HL-60 (cell line): ENCODE measurements at regions not wholly inside any gene's neighbourhood (a gene's known extent, or its start where the extent isn't known, plus 50 kb on each side); places are given as distances from the start of the nearest gene placed in this dataset.
"Not testable (repeated sequence)": the region's sequence is repeated elsewhere in the genome, so short reads cannot be mapped to it uniquely, and the experiment has no call there.

Experiments
- DNase-seq, 2 experiments: peaks; one replicate each; pipeline ENCODE4 v3.0.0-alpha.2; 2010 to 2020; ENCODE audit warnings: low read depth in 1 of 2, low spot score in 1 of 2
- H3K27ac ChIP-seq: fragments of 250-450 bp; sonication (Bioruptor Pico); replicated peaks from 2 replicates; pipeline ENCODE4 v1.5.1; 2020; ENCODE audit warnings: mild to moderate bottlenecking, moderate library complexity
- H3K27me3 ChIP-seq: fragments of 250-450 bp; sonication (Bioruptor Pico); 2 replicates; pipeline ENCODE4 v1.5.1; 2021; ENCODE audit warnings: mild to moderate bottlenecking, moderate library complexity; ENCODE audit not compliant: insufficient read depth, poor library complexity, severe bottlenecking
- H3K4me3 ChIP-seq: replicated peaks from 2 replicates; pipeline ENCODE4 v1.5.1; 2011; ENCODE audit warnings: mild to moderate bottlenecking, control low read depth, low read length; ENCODE audit not compliant: insufficient read depth
- GABPA ChIP-seq: IDR thresholded peaks from 2 replicates; pipeline ENCODE4 v1.6.1; 2012; ENCODE audit warnings: low read depth
- POLR2AphosphoS5 ChIP-seq: IDR thresholded peaks from 2 replicates; pipeline ENCODE4 v1.6.1; 2012; ENCODE audit warnings: low read depth
- REST ChIP-seq: IDR thresholded peaks from 2 replicates; pipeline ENCODE4 v1.6.1; 2012; ENCODE audit warnings: low read depth; ENCODE audit not compliant: insufficient replicate concordance
- SPI1 ChIP-seq: IDR thresholded peaks from 2 replicates; pipeline ENCODE4 v1.6.1; 2012; ENCODE audit warnings: low read depth, mild to moderate bottlenecking, borderline replicate concordance
- TF ChIP-seq, protein P1 (sequence below): IDR thresholded peaks from one replicate; pipeline ENCODE4 v1.5.1; 2011; ENCODE audit warnings: low read length, control low read depth, inconsistent platforms; ENCODE audit not compliant: insufficient read depth

DNA sequence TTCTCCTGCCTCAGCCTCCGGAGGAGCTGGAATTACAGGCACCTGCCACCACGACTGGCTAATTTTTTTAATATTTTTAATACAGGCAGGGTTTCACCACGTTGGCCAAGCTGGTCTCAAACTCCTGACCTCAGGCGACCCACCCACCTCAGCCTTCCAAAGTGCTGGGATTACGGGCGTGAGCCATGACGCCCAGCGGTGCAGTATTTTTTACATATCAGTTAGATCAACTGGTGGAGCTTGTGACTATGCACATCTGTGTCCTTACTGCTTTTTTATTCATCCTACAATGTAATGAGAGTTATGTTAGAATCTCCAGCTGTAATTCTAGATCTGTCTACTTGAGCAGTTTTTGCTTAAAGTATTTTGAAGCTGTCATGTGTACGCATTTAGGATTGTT is 2919.5 kb upstream of the OR11H1 start:
- H3K27ac ChIP-seq, DNase-seq, H3K4me3 ChIP-seq, H3K27me3 ChIP-seq: not testable (repeated sequence)

GRCh38 chr22:12613199-12613598 is 2914.8 kb upstream of the OR11H1 start:
- Histone ChIP-seq H3K4me3 (no peak overlapping the region), H3K27ac (no peak overlapping the region), H3K27me3 (no peaks in the 10 kb centered on the region)
- TF ChIP-seq POLR2AphosphoS5 (no peak), GABPA (no peak), SPI1 (no peak), REST (no peak)
- TF ChIP-seq, protein P1, sequence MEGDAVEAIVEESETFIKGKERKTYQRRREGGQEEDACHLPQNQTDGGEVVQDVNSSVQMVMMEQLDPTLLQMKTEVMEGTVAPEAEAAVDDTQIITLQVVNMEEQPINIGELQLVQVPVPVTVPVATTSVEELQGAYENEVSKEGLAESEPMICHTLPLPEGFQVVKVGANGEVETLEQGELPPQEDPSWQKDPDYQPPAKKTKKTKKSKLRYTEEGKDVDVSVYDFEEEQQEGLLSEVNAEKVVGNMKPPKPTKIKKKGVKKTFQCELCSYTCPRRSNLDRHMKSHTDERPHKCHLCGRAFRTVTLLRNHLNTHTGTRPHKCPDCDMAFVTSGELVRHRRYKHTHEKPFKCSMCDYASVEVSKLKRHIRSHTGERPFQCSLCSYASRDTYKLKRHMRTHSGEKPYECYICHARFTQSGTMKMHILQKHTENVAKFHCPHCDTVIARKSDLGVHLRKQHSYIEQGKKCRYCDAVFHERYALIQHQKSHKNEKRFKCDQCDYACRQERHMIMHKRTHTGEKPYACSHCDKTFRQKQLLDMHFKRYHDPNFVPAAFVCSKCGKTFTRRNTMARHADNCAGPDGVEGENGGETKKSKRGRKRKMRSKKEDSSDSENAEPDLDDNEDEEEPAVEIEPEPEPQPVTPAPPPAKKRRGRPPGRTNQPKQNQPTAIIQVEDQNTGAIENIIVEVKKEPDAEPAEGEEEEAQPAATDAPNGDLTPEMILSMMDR: no peak
- DNase-seq: no peak

GRCh38 chr22:12613907-12614306 is 2914.1 kb upstream of the OR11H1 start:
- not testable (repeated sequence) for DNase-seq, H3K27ac ChIP-seq, H3K4me3 ChIP-seq, H3K27me3 ChIP-seq

GRCh38 chr22:12626894-12627293 is 2901.1 kb upstream of the OR11H1 start:
- H3K4me3 ChIP-seq, DNase-seq, H3K27me3 ChIP-seq, H3K27ac ChIP-seq: not testable (repeated sequence)

GRCh38 chr22:12629815-12630214 is 2898.2 kb upstream of the OR11H1 start:
- H3K4me3 ChIP-seq, DNase-seq: not testable (repeated sequence)

DNA sequence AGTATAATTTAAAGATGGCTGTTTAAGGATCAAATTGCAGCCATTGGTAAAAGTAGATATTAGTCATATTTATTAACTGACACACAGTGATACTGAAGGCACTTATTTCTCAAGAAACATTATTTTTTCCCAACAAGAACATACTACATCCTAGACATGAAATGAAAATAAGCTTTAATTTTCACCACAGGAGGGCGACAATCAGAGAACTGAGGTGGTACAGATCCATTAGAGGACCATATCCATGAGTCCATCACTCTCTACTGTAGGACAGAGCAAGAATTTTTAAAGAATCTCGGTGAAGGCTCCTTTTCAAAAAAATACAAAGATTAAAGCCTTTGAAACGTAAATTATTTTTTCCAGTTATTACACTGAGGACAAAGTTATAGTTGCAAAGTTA is 2897.0 kb upstream of the OR11H1 start:
- DNase-seq: peak in 1 of 2 experiments; percentile 54

More at GRCh38 chr22:12629815-12630214, 2898.2 kb upstream of the OR11H1 start:
- H3K27ac ChIP-seq, H3K27me3 ChIP-seq: not testable (repeated sequence)

DNA sequence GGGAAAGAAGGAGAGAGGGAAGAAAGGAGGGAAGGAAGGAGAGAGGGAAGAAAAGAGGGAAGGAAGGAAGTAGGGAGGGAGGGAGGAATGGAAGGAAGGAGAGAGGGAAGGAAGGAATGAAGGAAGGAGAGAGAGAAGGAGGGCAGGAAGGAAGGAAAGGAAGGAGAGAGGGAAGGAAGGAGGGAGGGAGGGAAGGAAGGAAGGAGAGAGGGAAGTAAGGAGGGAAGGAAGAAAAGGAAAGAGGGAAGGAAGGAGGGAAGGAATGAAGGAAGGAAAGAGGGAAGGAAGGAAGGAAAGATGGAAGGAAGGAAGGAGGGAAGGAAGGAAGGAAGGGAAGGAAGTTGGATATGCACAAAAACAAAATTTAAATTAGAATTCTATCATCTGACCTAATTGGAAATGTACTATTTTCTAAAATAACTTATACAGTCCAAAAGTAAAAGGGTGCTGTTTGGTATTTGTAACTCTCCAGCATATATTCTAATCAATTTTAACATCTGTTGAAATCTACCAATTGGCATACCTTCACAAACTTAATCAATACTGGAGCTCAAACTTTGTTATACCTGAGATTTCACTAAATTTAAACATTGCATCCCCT is 2890.3 kb upstream of the OR11H1 start:
- not testable (repeated sequence) for H3K27me3 ChIP-seq, H3K4me3 ChIP-seq, DNase-seq, H3K27ac ChIP-seq

More for the DNA sequence above, 2897.0 kb upstream of the OR11H1 start:
- not testable (repeated sequence) for H3K4me3 ChIP-seq, H3K27me3 ChIP-seq, H3K27ac ChIP-seq

GRCh38 chr22:12638319-12638718 is 2889.7 kb upstream of the OR11H1 start:
- H3K27ac ChIP-seq, H3K4me3 ChIP-seq, H3K27me3 ChIP-seq, DNase-seq: not testable (repeated sequence)
